ENCODE measurements at regions not wholly inside any gene's neighbourhood (a gene's known extent, or its start where the extent isn't known, plus 50 kb on each side); places are given as distances from the start of the nearest gene placed in this dataset.

- no peak for TF ChIP-seq E2F5 (CRISPR knock-in tag; IDR thresholded peaks at IDR 0.05)
Observed at GRCh38 chr15:93239591-93239990, 150.6 kb upstream of the RGMA start (continued).

DNA sequence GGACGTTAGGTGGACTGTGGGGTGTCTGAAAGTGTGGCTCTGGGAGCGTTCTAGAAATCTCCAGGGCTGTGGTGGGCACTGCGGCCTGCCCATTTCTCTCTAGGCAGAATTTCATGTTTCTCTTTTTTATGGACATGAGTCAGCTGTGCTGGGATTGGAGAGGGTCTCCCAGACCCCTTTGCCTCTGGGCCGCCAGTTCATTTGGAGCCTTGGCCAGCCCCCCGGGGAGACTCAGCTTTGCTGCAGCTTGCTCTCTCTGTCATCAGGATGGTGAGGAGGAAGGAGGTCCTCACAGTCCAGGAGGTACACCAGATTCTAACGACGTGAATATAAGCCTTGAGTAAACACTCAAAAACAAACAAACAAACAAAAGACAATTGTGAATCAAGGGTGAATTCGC is 149.6 kb upstream of the RGMA start:
- H3K4me3 Mint-ChIP-seq, result no peak overlapping the region
- H3K4me1 Mint-ChIP-seq, result peaks cover 32% of the 10 kb centered on the region
- no peaks in the 10 kb centered on the region; the same call in none of the 2 replicates for H3K27me3 Mint-ChIP-seq (ENCODE audit: low read depth)
- peaks cover 6% of the 10 kb centered on the region; the same call in 1 of the 2 replicates for H3K9me3 Mint-ChIP-seq
- POLR2A ChIA-PET, result no interaction called here
- TF ChIP-seq PREB (CRISPR knock-in tag; IDR thresholded peaks at IDR 0.05; ENCODE audit: borderline replicate concordance), result no peak
- TF ChIP-seq ZNF232 (CRISPR knock-in tag; IDR thresholded peaks at IDR 0.05), result no peak
- TF ChIP-seq MYBL2 (CRISPR knock-in tag; IDR thresholded peaks at IDR 0.05), result no peak
- no peak for TF ChIP-seq IRF2 (CRISPR knock-in tag; IDR thresholded peaks at IDR 0.05; ENCODE audit: borderline replicate concordance, low read depth)
- no peak for TF ChIP-seq ZNF423 (CRISPR knock-in tag; IDR thresholded peaks at IDR 0.05)
- no peak for TF ChIP-seq MXD4 (CRISPR knock-in tag; IDR thresholded peaks at IDR 0.05; ENCODE audit: borderline replicate concordance)
- no peak for TF ChIP-seq ETV6 (CRISPR knock-in tag; IDR thresholded peaks at IDR 0.05)
- TF ChIP-seq, protein P1, sequence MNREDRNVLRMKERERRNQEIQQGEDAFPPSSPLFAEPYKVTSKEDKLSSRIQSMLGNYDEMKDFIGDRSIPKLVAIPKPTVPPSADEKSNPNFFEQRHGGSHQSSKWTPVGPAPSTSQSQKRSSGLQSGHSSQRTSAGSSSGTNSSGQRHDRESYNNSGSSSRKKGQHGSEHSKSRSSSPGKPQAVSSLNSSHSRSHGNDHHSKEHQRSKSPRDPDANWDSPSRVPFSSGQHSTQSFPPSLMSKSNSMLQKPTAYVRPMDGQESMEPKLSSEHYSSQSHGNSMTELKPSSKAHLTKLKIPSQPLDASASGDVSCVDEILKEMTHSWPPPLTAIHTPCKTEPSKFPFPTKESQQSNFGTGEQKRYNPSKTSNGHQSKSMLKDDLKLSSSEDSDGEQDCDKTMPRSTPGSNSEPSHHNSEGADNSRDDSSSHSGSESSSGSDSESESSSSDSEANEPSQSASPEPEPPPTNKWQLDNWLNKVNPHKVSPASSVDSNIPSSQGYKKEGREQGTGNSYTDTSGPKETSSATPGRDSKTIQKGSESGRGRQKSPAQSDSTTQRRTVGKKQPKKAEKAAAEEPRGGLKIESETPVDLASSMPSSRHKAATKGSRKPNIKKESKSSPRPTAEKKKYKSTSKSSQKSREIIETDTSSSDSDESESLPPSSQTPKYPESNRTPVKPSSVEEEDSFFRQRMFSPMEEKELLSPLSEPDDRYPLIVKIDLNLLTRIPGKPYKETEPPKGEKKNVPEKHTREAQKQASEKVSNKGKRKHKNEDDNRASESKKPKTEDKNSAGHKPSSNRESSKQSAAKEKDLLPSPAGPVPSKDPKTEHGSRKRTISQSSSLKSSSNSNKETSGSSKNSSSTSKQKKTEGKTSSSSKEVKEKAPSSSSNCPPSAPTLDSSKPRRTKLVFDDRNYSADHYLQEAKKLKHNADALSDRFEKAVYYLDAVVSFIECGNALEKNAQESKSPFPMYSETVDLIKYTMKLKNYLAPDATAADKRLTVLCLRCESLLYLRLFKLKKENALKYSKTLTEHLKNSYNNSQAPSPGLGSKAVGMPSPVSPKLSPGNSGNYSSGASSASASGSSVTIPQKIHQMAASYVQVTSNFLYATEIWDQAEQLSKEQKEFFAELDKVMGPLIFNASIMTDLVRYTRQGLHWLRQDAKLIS (CRISPR knock-in tag; IDR thresholded peaks at IDR 0.05; ENCODE audit: borderline replicate concordance), result no peak
- no peak for TF ChIP-seq MAX (CRISPR knock-in tag; IDR thresholded peaks at IDR 0.05)
- TF ChIP-seq NFATC4 (CRISPR knock-in tag; IDR thresholded peaks at IDR 0.05), result no peak
- no peak for TF ChIP-seq AR (CRISPR knock-in tag; IDR thresholded peaks at IDR 0.05)
- TF ChIP-seq EMX1 (CRISPR knock-in tag; IDR thresholded peaks at IDR 0.05), result no peak
- TF ChIP-seq CTCF (IDR thresholded peaks at IDR 0.05), result no peak
- TF ChIP-seq, protein P2, sequence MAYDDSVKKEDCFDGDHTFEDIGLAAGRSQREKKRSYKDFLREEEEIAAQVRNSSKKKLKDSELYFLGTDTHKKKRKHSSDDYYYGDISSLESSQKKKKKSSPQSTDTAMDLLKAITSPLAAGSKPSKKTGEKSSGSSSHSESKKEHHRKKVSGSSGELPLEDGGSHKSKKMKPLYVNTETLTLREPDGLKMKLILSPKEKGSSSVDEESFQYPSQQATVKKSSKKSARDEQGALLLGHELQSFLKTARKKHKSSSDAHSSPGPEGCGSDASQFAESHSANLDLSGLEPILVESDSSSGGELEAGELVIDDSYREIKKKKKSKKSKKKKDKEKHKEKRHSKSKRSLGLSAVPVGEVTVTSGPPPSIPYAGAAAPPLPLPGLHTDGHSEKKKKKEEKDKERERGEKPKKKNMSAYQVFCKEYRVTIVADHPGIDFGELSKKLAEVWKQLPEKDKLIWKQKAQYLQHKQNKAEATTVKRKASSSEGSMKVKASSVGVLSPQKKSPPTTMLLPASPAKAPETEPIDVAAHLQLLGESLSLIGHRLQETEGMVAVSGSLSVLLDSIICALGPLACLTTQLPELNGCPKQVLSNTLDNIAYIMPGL (CRISPR knock-in tag; IDR thresholded peaks at IDR 0.05), result no peak
- ATAC-seq (no peak), DNase-seq (ENCODE audit: low spot score) (no peak)
- no peaks in the 10 kb centered on the region for H3K36me3 Mint-ChIP-seq
- no peak overlapping the region for H3K27ac Mint-ChIP-seq
- CTCF ChIA-PET, result no interaction called here
